ENCODE measurements at regions not wholly inside any gene's neighbourhood (a gene's known extent, or its start where the extent isn't known, plus 50 kb on each side); places are given as distances from the start of the nearest gene placed in this dataset.
A peak's percentile ranks its signal among the peaks of the same experiment; 100 is the strongest.

GRCh38 chr17:13351046-13351445 lies 250.7 kb downstream of the HS3ST3A1 start:
- Histone ChIP-seq H3K9ac (ENCODE audit: low read depth, low read length) (no peak overlapping the region), H3K36me3 (ENCODE audit: insufficient read depth, low read depth, low read length) (no peaks in the 10 kb centered on the region), H3K4me1 (ENCODE audit: insufficient read depth, low read length) (peaks cover 5% of the 10 kb centered on the region; the same call in 1 of the 2 replicates), H3K27me3 (ENCODE audit: insufficient read depth, low read length) (no peaks in the 10 kb centered on the region; the same call in 1 of the 2 replicates), H3K4me3 (ENCODE audit: low read length) (no peak overlapping the region), H3K27ac (ENCODE audit: low read length) (no peak overlapping the region), H3K9me3 (ENCODE audit: insufficient read depth, low read depth, low read length) (no peaks in the 10 kb centered on the region)

GRCh38 chr17:13350466-13350865 lies 251.3 kb downstream of the HS3ST3A1 start:
- H3K27me3 ChIP-seq (ENCODE audit: insufficient read depth, low read length), result no peaks in the 10 kb centered on the region; the same call in 1 of the 2 replicates
- H3K27ac ChIP-seq (ENCODE audit: low read length), result no peak overlapping the region

DNA sequence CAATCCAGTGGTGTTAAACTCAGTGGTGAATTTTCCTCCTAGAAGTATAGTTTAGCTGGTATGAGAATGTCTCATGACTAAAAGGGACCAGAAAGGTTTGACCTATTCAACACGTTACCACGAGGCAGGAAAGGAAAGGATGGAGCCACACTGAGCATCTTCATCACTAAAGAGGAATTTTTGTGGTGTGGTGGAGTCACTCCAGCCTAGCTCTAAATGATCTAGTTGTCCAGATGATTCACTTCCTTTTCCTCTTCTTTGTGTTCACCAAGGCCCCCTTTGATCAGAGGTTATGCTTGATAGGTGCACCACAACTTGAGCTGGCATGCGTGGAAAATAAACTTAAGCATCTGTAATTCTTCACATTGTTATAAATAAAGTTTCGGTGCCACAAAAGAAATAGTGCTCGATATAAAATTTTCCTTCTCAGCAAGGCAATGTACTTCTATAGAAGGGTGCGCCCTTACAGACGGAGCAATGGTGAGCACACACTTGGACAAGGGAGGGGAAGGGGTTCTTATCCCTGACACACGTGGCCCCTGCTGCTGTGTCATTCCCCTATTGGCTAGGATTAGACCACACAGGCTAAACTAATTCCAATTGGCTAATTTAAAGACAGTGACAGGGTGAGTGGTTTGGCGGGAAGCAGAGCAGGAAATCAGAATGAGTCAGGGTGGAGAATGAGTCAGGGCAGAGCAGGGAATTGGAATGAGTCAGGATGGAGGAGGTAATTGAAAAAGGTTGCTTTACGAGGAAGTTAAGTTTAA lies 254.6 kb downstream of the HS3ST3A1 start:
- Histone ChIP-seq H3K9me3 (ENCODE audit: insufficient read depth, low read depth, low read length) (no peaks in the 10 kb centered on the region), H3K27me3 (ENCODE audit: insufficient read depth, low read length) (no peaks in the 10 kb centered on the region), H3K27ac (ENCODE audit: low read length) (no peak overlapping the region), H3K4me3 (ENCODE audit: low read length) (no peak overlapping the region), H3K4me1 (ENCODE audit: insufficient read depth, low read length) (peaks cover 10% of the 10 kb centered on the region; the same call in 1 of the 2 replicates), H3K9ac (ENCODE audit: low read depth, low read length) (no peak overlapping the region), H3K36me3 (ENCODE audit: insufficient read depth, low read depth, low read length) (no peaks in the 10 kb centered on the region)

More at GRCh38 chr17:13350466-13350865, 251.3 kb downstream of the HS3ST3A1 start:
- no peaks in the 10 kb centered on the region for H3K9me3 ChIP-seq (ENCODE audit: insufficient read depth, low read depth, low read length)
- H3K36me3 ChIP-seq (ENCODE audit: insufficient read depth, low read depth, low read length), result no peaks in the 10 kb centered on the region
- peaks cover 10% of the 10 kb centered on the region; the same call in 1 of the 2 replicates for H3K4me1 ChIP-seq (ENCODE audit: insufficient read depth, low read length)
- H3K9ac ChIP-seq (ENCODE audit: low read depth, low read length), result no peak overlapping the region
- no peak overlapping the region for H3K4me3 ChIP-seq (ENCODE audit: low read length)

- Histone ChIP-seq H3K4me3 (ENCODE audit: low read length) (no peak overlapping the region), H3K27ac (ENCODE audit: low read length) (no peak overlapping the region), H3K4me1 (ENCODE audit: insufficient read depth, low read length) (peaks cover 10% of the 10 kb centered on the region; the same call in 1 of the 2 replicates), H3K27me3 (ENCODE audit: insufficient read depth, low read length) (no peaks in the 10 kb centered on the region), H3K9me3 (ENCODE audit: insufficient read depth, low read depth, low read length) (no peaks in the 10 kb centered on the region), H3K9ac (ENCODE audit: low read depth, low read length) (no peak overlapping the region), H3K36me3 (ENCODE audit: insufficient read depth, low read depth, low read length) (no peaks in the 10 kb centered on the region)
Observed at GRCh38 chr17:13346592-13346991, 255.1 kb downstream of the HS3ST3A1 start.

DNA sequence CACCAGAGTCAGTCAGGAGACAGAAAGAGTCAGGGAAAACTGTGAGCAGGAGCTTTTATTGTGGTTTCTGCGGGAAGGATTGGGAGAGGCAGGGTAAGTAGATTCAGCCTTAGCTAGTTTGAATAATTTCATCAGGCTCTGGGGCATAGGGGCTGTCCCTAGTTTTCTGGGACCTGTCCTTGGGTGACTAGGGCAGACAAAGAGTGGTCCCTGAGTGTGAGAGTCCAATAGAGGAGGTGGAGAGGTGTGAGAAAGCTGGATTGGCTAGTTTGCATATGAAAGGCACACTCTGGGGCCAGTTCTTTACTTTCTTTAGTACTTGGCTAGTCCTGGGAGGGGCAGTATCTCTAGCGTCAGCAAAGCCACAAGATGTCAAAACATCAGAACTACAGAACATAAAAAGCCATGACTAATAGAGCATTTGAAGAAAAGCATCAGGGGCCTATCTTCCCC lies 255.6 kb downstream of the HS3ST3A1 start:
- H3K27ac ChIP-seq (ENCODE audit: low read length), result no peak overlapping the region
- peaks cover 10% of the 10 kb centered on the region; the same call in 1 of the 2 replicates for H3K4me1 ChIP-seq (ENCODE audit: insufficient read depth, low read length)
- no peak overlapping the region for H3K4me3 ChIP-seq (ENCODE audit: low read length)
- H3K27me3 ChIP-seq (ENCODE audit: insufficient read depth, low read length), result no peaks in the 10 kb centered on the region
- H3K36me3 ChIP-seq (ENCODE audit: insufficient read depth, low read depth, low read length), result no peaks in the 10 kb centered on the region
- H3K9me3 ChIP-seq (ENCODE audit: insufficient read depth, low read depth, low read length), result no peaks in the 10 kb centered on the region
- no peak overlapping the region for H3K9ac ChIP-seq (ENCODE audit: low read depth, low read length)

DNA sequence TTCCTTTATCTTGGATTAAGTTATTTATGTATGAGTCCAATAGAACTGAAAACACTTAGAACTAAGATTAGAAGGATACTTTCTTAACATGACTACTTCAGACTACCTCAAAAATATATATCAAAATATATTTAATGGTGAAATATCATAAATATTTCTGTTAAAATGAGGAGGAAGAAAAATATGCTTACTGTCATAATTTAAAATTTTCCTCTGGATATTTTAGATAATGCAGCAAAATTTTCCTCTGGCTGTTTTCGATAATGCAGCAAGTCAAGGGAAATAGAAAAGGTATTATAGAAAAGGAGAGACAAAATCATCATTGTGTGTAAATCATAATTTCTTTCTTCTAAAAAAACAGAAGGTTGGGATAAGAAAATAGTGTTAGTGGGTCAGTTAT lies 263.3 kb downstream of the HS3ST3A1 start:
- Histone ChIP-seq H3K9ac (ENCODE audit: low read depth, low read length) (no peak overlapping the region), H3K9me3 (ENCODE audit: insufficient read depth, low read depth, low read length) (no peaks in the 10 kb centered on the region), H3K27me3 (ENCODE audit: insufficient read depth, low read length) (no peaks in the 10 kb centered on the region), H3K4me3 (ENCODE audit: low read length) (no peak overlapping the region), H3K36me3 (ENCODE audit: insufficient read depth, low read depth, low read length) (no peaks in the 10 kb centered on the region), H3K4me1 (ENCODE audit: insufficient read depth, low read length) (peaks cover 17% of the 10 kb centered on the region; the same call in 1 of the 2 replicates), H3K27ac (ENCODE audit: low read length) (no peak overlapping the region)

- Histone ChIP-seq H3K9ac (ENCODE audit: low read depth, low read length) (peak overlapping the region; percentile 33; the same call in 1 of the 2 replicates), H3K27ac (ENCODE audit: low read length) (no peak overlapping the region), H3K4me3 (ENCODE audit: low read length) (peak overlapping the region; percentile 51)
Observed at GRCh38 chr17:13337864-13338371, 263.8 kb downstream of the HS3ST3A1 start.

GRCh38 chr17:13337151-13337550 lies 264.6 kb downstream of the HS3ST3A1 start:
- Histone ChIP-seq H3K27ac (ENCODE audit: low read length) (no peak overlapping the region), H3K4me1 (ENCODE audit: insufficient read depth, low read length) (peaks cover 17% of the 10 kb centered on the region; the same call in 1 of the 2 replicates), H3K36me3 (ENCODE audit: insufficient read depth, low read depth, low read length) (no peaks in the 10 kb centered on the region), H3K9ac (ENCODE audit: low read depth, low read length) (peak overlapping the region; percentile 33; the same call in 1 of the 2 replicates), H3K27me3 (ENCODE audit: insufficient read depth, low read length) (no peaks in the 10 kb centered on the region), H3K9me3 (ENCODE audit: insufficient read depth, low read depth, low read length) (no peaks in the 10 kb centered on the region), H3K4me3 (ENCODE audit: low read length) (peak overlapping the region; percentile 51)

More at GRCh38 chr17:13337864-13338371, 263.8 kb downstream of the HS3ST3A1 start:
- no peaks in the 10 kb centered on the region for H3K9me3 ChIP-seq (ENCODE audit: insufficient read depth, low read depth, low read length)
- no peaks in the 10 kb centered on the region for H3K36me3 ChIP-seq (ENCODE audit: insufficient read depth, low read depth, low read length)
- no peaks in the 10 kb centered on the region for H3K27me3 ChIP-seq (ENCODE audit: insufficient read depth, low read length)
- peaks cover 17% of the 10 kb centered on the region; the same call in 1 of the 2 replicates for H3K4me1 ChIP-seq (ENCODE audit: insufficient read depth, low read length)

- H3K9me3 ChIP-seq (ENCODE audit: insufficient read depth, low read depth, low read length), result no peaks in the 10 kb centered on the region
- H3K27me3 ChIP-seq (ENCODE audit: insufficient read depth, low read length), result no peaks in the 10 kb centered on the region
- no peak overlapping the region for H3K9ac ChIP-seq (ENCODE audit: low read depth, low read length)
- H3K4me1 ChIP-seq (ENCODE audit: insufficient read depth, low read length), result peaks cover 17% of the 10 kb centered on the region; the same call in 1 of the 2 replicates
- H3K36me3 ChIP-seq (ENCODE audit: insufficient read depth, low read depth, low read length), result no peaks in the 10 kb centered on the region
- no peak overlapping the region for H3K4me3 ChIP-seq (ENCODE audit: low read length)
- H3K27ac ChIP-seq (ENCODE audit: low read length), result no peak overlapping the region
Observed at GRCh38 chr17:13334374-13334773, 267.4 kb downstream of the HS3ST3A1 start.

GRCh38 chr17:13333661-13334060 lies 268.1 kb downstream of the HS3ST3A1 start:
- no peaks in the 10 kb centered on the region for H3K27me3 ChIP-seq (ENCODE audit: insufficient read depth, low read length)
- H3K9ac ChIP-seq (ENCODE audit: low read depth, low read length), result no peak overlapping the region
- H3K4me3 ChIP-seq (ENCODE audit: low read length), result no peak overlapping the region
- no peaks in the 10 kb centered on the region for H3K9me3 ChIP-seq (ENCODE audit: insufficient read depth, low read depth, low read length)
- peaks cover 17% of the 10 kb centered on the region; the same call in 1 of the 2 replicates for H3K4me1 ChIP-seq (ENCODE audit: insufficient read depth, low read length)
- no peaks in the 10 kb centered on the region for H3K36me3 ChIP-seq (ENCODE audit: insufficient read depth, low read depth, low read length)
- no peak overlapping the region for H3K27ac ChIP-seq (ENCODE audit: low read length)

- Histone ChIP-seq H3K27me3 (ENCODE audit: insufficient read depth, low read length) (no peaks in the 10 kb centered on the region), H3K4me1 (ENCODE audit: insufficient read depth, low read length) (peaks cover 8% of the 10 kb centered on the region; the same call in 1 of the 2 replicates), H3K36me3 (ENCODE audit: insufficient read depth, low read depth, low read length) (no peaks in the 10 kb centered on the region), H3K9me3 (ENCODE audit: insufficient read depth, low read depth, low read length) (no peaks in the 10 kb centered on the region), H3K9ac (ENCODE audit: low read depth, low read length) (no peak overlapping the region), H3K4me3 (ENCODE audit: low read length) (no peak overlapping the region), H3K27ac (ENCODE audit: low read length) (no peak overlapping the region)
Observed at GRCh38 chr17:13332207-13332606, 269.5 kb downstream of the HS3ST3A1 start.

- no peaks in the 10 kb centered on the region for H3K9me3 ChIP-seq (ENCODE audit: insufficient read depth, low read depth, low read length)
- H3K36me3 ChIP-seq (ENCODE audit: insufficient read depth, low read depth, low read length), result no peaks in the 10 kb centered on the region
- no peaks in the 10 kb centered on the region for H3K4me1 ChIP-seq (ENCODE audit: insufficient read depth, low read length)
- H3K9ac ChIP-seq (ENCODE audit: low read depth, low read length), result no peak overlapping the region
- no peaks in the 10 kb centered on the region for H3K27me3 ChIP-seq (ENCODE audit: insufficient read depth, low read length)
- H3K27ac ChIP-seq (ENCODE audit: low read length), result no peak overlapping the region
- no peak overlapping the region for H3K4me3 ChIP-seq (ENCODE audit: low read length)
Observed at GRCh38 chr17:13329421-13329820, 272.3 kb downstream of the HS3ST3A1 start.

All from iPS-20b (cell line).